Cerebellar nuclear complex (tissue), 1 donor: ENCODE measurements at regions not wholly inside any gene's neighbourhood (a gene's known extent, or its start where the extent isn't known, plus 50 kb on each side); places are given as distances from the start of the nearest gene placed in this dataset.

ENCODE experiments used
- DNase-seq, 2 experiments: peaks; one replicate each; lab custom pipeline; 2025; lab: John Stamatoyannopoulos, UW

DNA sequence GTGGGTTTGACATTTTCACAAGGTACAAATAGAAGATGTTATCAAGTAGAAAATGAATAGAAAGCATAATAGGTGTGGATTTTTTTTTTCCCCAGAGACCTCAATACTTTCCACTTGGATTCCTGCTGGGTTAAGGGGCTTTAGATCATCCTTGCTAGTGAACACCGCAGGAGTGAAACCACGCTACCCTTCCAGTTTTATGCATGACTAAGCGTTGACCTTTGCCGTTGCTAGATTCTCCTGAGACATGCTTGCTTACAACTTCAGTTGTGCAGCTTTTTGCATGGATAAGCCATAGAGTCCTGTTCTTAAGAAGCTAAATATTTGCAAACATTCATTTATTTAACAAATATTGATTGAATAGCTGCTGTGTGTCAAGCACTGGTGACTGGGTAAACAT, 299.7 kb upstream of the LMCD1 start:
- DNase-seq = no peak

DNA sequence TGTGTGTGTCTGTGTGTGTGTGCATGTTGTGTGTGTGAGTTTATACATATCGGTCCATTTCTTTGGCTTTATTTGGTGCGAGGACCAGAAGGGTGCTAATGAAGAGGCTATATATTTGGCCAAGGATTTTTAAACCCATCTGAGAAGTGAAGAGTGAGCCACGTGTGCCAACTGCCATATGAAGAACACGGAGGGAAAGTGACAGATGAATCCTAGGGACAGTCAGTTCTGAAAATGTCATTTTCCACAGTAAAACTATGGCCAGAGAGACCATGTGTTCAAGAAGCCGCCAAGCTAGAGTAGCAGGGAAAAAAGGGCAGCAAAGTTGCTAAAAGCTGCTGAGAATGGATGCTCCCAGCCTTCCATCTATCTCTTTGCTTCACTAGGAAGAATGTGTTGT, 297.3 kb upstream of the LMCD1 start:
- DNase-seq = no peak

DNA sequence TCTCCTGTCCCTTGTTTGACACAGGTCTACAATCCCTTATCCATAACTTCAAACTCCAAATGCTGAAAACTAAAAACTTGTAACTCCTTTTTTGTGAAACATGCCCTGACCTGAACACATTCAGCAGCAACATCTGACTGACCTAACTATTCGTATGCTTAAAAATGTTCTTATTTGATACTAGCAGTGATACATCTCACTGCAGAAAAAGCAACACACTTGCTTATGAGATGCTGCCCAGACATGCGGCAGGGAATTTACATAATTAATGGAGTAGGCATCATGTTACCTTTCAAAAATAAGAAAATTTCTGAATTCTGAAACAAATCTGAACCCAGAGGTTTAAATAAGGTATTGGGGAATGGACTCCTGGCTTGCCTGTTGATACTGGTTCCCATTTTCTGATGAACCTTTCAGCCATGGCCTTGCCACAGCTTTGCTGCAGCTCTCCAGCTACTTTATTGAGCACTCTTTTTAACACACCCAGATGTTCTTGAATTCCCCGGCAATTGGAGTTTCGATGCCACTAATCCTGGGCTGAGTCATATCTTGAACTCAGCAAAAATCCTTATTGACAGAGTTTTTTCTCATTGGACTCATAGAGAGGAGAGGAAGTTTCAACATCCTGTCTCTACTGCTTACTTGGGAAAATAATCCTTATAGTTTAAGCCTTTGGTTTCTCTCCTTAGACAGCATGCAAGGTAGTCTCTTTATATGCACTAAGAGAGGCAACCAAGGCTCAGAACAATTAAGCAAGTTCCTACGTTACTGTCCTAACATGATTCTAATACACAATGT, 296.6 kb upstream of the LMCD1 start:
- no peak for DNase-seq

DNA sequence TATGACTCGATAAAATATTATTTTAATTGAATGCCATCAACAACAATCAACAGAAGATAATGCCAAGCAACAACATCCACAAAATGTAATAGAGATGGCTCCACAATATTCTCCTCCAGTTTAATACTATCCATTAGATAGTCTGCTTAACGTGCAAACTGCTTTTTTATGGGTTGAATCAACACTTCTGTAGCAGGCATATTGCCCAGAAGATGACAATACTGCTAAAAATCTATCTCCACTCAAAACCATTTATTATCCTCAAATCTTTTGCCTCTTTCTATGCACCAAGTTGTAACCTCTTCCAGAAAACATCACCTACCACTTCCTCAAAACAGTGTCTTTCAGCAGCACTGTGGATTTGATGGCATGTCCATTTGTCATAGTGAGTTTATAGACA, 295.7 kb upstream of the LMCD1 start:
- DNase-seq = no peak

DNA sequence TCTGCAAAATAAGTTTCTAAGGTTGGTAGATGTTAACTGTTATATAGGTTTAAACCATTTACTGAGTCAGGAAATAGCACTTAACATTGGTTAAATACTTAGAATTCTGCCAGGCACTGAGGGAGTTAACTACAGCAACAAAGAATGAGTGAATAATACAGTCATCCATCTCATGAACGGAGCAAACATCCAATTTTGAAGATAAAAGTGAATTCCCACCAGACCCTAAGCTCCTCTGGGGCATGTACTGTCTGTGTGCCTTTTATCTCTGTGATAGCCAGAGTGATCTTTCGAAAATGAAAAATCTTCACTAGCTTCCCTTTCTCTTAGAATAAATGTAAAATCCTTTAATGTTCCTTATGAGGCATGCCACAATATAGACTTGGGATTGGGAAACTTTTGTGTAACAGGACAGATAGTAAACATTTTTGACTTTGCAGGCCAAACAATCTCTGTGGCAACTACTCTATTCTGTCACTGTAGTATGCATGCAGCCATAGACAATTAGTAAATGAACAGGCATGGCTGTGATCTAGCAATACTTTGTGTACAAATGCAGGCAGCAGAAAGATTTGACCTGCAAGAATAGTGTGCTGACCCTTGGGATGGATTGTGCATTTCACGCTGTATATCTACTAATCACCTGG, 294.5 kb upstream of the LMCD1 start:
- DNase-seq = no peak

- DNase-seq = no peak
Observed at GRCh38 chr3:8210882-8211341, 290.7 kb upstream of the LMCD1 start.

DNA sequence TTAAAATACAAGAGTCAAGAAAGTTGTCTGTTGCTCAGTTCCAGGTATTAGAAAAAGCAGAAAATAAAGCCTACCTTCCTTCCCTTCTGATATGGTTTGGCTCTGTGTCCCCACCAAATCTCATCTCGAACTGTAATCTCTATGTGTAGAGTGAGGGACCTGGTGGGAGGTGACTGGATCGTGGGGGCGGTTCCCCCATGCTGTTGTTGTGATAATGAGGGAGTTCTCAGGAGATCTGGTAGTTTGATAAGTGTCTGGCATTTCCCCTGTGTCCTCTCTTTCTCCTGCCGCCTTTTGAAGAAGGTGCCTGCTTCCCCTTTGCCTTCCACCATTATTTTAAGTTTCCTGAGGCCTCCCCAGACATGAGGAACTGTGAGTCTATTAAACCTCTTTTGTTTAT, 288.8 kb upstream of the LMCD1 start:
- DNase-seq = no peak

GRCh38 chr3:8213286-8213685, 288.3 kb upstream of the LMCD1 start:
- DNase-seq = no peak

DNA sequence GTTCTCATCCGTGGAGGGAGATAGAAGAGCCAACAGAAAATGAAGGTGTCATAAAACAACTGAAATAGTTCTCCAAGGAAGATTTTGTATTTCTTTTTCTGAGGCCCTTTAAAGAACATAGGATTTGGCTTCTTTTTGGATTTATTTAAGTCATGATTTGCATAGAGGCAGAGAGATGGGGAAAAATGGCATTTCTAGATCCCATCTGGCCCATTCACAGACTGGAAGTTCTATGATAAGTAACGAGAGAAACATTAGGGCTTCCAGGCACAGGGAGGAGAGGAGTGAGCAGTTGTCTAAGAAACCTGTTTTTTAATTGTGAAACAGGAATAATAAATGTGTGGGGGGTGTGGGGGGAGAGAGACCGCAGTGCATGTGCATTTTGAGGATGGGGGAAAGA, 285.8 kb upstream of the LMCD1 start:
- no peak for DNase-seq

DNA sequence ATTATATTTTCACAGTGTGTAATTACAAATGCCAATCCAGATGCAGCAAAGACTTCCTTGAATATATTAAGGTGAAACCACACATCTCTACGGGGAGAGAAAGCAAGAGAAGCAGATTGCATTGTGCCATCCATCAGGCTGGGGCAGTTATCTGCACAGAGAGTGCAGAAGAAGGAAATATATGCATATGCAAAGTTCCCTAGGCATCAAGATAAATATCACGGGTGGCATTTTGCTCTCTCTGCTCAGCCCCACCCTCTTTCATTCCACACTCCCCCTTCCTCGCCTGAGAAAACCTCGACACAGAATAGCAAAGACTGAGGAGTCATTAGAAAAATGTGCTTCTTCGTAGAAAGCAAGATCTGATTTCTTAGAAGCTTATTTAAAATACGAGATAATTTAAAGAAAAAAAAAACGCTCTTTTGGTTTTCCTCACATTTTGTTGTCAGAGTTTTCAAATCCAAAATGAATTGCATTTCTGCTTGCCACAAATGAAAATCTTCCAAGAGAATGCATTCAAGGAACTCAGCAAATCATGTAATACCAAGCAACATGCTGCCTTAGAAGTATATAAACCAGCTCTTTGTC, 283.2 kb upstream of the LMCD1 start:
- no peak for DNase-seq

DNA sequence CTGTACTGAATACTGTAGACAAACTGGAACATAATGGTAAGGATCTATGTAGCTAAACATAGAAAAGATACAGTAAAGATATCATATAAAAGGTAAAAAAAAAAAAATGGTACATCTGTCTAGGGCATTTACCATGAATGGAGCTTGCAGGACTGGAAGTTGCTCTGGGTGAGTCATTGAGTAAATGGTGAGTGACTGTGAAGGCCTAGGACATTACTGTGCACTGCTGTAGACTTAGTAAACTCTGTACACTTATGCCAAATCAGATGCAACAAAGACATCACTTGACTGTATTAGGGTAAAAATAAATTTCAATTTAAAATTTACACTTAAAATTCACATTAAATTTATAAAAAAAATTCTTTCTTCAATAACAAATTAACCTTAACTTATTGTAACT, 281.3 kb upstream of the LMCD1 start:
- no peak for DNase-seq

DNA sequence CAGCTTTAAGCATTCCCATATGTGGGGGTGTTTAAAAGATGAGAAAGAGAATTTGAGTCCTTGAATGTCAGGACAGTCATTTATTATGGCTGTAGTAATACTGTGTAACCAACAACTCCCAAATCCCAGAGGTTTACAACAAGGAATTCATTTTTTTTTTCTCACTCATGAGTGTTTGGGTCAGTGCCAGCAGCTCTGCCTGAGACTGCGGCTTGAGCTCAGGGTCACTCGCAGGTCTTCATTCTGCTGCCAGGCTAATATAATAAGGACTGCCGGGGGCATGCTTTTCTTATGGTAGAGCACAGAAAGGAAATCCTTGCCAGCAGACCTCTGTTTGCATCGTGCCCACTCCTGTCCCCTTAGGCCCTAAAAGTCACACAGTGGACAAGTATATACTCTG, 277.9 kb upstream of the LMCD1 start:
- DNase-seq = no peak

GRCh38 chr3:8224941-8225340, 276.7 kb upstream of the LMCD1 start:
- DNase-seq = no peak

GRCh38 chr3:8233938-8234337, 267.7 kb upstream of the LMCD1 start:
- DNase-seq = no peak

DNA sequence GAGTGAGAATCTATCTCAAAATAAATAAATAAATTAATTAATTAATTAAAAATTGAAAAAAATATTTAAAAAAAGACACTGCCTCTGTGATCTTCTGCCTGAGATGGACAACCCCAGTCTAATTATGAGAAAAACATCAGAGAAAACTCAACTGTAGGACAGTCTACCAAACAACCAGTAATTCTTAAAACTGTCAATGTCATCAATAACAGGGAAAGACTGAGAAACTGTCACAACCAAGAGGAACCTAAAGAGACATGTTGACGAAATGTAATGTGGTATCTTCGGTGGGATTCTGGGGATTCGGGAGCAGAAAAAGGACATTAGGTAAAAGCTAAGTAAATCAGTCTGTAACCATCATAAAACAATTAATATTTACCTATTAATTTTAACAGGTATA, 265.4 kb upstream of the LMCD1 start:
- no peak for DNase-seq

GRCh38 chr3:8237893-8238292, 263.7 kb upstream of the LMCD1 start:
- DNase-seq = no peak

DNA sequence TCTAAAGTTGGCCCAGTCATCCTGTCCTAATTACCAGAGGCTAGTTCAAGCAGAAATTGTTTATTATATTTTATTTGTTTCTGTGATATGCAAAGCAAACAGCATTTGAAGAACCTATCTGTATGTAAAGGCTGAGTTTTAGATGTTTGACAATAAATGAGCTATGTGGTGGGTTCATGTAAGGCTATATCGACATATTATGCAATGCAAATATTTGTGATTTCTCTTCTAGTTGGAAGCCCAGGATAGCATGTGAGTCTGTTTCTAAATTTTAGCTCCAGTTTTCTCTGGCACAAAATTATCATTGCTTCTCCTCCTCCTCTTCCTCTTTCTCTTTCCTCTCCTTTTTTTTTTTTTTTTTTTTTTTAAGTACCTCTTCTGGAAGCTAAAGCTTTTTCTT, 263.2 kb upstream of the LMCD1 start:
- no peak for DNase-seq

DNA sequence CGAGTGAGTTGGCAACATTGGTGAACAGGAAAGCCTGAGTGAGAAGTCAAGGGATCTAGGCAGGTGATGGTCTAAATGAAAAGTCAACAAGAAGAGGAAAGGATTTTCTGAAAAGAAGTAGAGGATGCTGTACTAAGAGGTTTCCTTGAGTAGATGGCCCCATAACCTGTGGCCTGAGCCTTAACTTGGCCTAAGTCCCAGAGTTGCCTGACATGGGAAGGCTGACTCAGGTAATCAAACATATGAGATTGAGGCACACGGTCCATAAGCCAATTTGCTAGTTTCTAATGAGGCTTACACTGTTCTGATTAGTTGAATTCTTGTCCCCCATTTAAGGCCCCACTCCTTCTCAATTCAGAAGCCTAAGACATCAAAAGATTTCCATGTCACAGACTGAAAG, 262.5 kb upstream of the LMCD1 start:
- no peak for DNase-seq

- DNase-seq = no peak
Observed at GRCh38 chr3:8239718-8240695, 261.6 kb upstream of the LMCD1 start.

GRCh38 chr3:8246070-8246469, 255.6 kb upstream of the LMCD1 start:
- DNase-seq = no peak

- DNase-seq = no peak
Observed at GRCh38 chr3:8253201-8253600, 248.4 kb upstream of the LMCD1 start.

GRCh38 chr3:8254489-8254888, 247.1 kb upstream of the LMCD1 start:
- no peak for DNase-seq
